UCSD-AML1 (cell line): ENCODE measurements at regions not wholly inside any gene's neighbourhood (a gene's known extent, or its start where the extent isn't known, plus 50 kb on each side); places are given as distances from the start of the nearest gene placed in this dataset.

Source experiments
- DNase-seq: peaks from one replicate; lab custom pipeline; 2025; ENCODE audit not compliant: unreplicated experiment; lab: John Stamatoyannopoulos, UW

DNA sequence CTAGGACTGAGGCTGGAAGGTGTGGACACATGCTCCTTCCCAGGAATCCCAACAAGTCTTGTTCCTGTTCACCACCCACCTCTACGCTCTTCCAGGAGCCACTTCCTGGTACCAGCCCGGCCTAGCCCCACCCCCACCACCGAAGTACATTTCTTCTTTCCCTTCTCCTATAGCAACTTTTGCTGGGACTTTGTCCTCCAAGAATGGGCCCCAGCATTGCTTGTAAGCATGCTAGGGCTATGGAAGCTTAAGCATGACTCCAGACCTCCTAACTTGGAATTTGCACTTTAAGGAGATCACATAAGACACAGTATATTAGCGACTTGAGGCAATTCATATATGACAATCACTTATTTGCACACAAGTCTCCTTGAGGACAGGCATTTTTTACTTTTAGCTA, 462.0 kb upstream of the ARID1B start:
- no peak for DNase-seq

DNA sequence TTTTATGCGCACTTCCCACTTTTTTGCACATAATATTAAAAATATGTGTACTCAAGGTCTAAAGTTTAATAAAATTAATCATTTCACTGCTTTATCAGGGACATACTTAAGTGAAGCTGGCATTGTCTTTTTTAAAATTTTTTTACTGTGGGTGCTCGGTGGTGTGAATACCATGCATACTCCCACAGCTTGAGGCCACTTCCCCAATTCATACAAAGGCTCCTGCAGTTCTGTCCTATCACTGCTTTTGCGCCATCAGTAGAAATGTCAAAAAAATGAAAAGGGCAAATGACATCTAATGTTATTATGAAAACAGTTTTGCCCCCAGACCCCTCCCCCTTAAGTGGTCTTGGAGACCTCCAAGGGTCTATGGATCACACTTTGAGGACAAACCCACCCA, 464.1 kb upstream of the ARID1B start:
- DNase-seq = no peak

GRCh38 chr6:156311291-156311690, 465.9 kb upstream of the ARID1B start:
- no peak for DNase-seq

DNA sequence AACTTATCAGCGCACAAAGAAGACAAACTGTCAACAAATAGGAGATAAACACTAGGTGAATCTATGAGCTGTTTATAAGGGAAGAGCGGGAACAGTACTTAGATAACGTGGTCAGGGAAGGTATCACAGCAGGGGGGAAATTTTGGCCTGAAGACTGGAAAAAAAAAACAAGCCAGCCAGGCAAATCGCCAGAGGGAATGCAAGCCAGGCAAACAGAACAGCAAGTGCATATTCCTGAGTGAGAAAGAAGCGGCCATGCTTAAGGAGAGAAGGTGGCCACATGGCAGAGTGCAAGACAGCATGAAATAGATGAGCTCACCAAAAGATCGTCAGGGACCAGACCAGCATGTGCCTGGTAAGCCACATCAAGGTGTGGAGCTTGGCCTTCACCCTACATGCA, 466.5 kb upstream of the ARID1B start:
- DNase-seq = no peak

- no peak for DNase-seq
Measured at GRCh38 chr6:156309017-156309416, 468.2 kb upstream of the ARID1B start.

DNA sequence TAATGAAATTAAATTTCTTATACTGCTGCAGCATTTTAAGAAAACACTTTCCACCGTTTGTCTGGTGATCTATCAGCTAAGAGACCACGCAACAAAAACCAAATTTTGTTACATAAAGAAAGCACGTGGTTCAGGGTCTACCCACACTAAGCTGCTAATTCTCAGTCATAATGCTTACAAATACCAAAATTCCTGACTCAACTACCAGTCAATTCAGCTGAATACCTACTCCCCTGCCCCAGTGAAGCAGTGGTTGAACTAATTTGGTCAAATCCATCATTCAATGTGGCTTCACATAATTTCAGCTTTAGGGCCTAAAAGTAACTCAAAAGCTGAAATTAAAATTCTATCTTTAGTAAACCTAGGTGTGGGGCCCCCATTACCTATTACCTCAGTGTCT, 468.6 kb upstream of the ARID1B start:
- DNase-seq = no peak

GRCh38 chr6:156306531-156306930, 470.6 kb upstream of the ARID1B start:
- DNase-seq = no peak

DNA sequence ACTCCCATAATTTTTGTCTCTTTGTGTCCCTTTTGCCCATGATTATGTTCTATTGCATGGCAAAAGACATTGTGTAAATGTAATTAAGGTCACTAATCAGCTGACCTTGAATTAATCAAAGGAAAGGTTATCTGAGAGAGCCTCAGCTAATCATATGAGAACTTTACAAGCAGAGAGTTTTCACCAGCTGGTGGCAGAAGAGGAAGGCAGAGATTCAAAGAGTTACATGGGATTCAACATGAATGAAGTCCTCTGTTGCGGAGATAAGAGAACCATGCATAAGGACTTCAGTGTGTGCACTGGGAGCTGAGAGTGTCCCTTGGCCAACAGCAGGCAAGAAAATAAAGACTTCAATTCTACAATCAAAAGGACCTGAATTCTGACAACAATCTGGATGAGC, 494.1 kb upstream of the ARID1B start:
- DNase-seq = no peak

DNA sequence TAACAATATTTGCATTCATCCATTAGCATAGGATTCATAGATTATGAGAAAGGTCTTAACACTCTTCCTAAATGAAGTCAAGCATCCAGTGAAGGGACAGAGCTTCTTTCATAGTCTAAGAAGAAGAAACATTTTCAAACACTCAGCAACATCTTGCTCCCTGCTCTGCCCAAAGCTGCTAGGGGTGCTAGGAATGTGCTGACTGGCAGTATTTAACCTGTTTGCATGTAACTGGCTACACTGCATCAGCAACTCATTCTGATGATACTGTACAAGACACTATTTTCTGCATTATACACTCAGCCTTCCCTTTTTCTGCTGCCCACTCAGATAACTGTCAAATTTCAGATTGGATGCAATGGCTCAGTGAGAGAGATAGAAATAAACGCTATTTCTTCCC, 495.1 kb upstream of the ARID1B start:
- DNase-seq = no peak

DNA sequence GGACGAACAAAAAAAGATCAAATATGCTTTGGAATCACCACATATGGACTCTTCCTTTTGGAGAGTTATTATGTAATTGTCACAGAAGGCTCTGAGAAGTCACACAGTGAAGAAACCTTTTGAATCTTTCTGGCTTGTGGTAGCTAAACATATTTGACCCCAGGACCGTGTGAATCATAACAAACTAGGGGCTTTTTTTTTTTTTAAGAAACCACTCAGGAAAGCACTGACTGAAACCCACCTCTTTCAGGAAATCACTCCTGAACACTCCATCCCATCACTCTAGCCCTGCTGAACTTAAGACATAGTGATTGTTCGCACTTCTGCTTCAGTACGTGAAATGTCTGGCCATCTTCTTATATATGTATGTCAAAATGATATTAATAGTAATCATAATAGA, 495.9 kb upstream of the ARID1B start:
- no peak for DNase-seq

- no peak for DNase-seq
Measured at GRCh38 chr6:156280065-156280464, 497.1 kb upstream of the ARID1B start.

GRCh38 chr6:156279261-156279969, 497.8 kb upstream of the ARID1B start:
- DNase-seq = no peak

DNA sequence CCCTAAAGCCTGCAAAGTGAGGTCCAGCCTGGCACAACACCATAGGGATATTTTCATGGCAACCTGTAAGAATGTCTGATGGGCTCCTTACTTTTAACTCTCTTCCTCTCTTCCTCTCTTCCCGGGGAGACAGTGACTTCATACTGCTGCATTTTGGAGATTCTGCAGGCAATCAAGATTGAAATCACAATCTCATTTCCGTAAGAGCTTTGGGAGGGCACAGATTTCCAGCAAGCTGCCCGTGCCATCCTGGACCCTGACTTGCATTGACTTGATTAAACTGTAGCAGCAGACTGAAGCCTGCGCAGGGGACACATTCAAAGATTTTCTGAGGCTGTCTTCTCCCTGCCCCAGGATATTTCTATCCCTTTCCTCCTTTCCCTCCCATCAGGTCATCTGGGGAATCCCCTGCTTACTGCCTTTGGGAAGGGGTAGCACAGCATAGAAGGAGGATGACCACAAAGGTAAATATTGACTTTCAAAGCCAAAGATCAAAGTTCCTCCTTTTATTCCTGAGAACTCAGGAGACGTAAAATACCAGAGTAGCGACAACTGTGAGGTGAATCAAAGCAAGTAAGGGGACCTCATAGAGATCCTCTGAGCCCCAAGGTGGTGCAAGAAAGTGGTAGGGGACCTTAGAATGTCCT, 504.0 kb upstream of the ARID1B start:
- DNase-seq = no peak

DNA sequence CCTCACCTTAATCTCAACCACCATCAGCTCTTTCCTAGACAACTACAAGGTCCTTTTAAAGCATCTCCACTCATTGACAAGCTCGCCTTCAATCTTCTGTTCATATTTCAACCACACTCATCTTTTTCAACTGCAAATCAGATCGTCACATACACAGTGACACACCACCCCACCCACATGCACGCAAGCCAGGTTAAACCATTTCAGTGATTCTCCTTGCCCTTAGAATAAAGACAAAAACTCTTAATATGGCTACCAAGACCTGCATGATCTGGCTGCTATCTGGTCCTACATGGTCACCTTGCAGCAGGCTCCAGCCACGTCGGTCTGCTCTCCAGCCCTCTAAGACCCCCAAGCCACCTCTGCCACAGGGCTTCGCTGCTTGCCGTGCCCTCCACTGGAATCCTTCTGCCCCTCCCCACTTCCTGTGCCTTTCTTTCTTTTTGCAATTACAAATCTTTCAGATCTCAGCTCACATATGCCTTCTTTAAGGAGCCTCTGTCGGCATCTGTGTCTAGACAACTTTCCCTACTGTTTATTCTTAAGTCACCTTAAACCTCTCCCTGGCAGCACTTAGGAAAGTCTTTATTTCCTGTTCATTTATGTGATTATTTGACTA, 507.3 kb upstream of the ARID1B start:
- no peak for DNase-seq

DNA sequence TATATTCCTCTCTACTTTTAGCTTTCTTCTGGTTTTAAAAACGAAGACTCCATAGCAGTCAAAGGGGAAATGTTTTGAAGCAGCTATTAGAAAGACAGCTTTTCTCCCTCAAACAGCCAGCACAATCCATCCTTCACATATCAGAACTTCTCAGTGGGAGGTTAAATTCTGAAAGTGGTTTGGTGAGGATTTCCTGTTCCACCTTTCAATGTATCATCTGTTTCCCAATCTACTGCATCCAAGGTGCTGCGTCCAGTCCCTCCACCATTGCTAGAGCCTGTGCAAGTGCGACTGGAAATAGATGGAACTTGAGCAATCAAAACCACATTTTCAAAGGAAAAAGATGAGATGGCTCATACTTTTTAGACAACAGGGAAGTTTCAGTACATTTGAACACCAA, 508.3 kb upstream of the ARID1B start:
- DNase-seq = no peak

DNA sequence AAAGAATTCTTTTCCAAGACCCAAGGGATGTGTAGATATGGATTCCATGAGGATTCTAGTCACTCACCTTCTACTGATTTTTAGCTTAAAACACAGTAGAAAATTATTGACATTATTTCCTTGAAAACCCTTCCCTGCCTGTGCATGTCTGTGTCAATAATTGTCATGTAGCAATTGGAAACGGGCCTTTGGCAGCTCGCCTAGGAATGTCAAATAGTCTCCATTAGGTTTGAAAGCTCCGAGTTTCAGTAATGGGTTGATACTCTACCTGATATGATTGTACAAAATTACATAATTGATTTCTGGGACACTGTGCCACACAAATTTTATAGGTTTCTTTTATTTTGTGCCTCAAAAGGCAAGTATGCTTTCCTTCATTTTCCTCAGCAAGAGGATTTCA, 515.2 kb upstream of the ARID1B start:
- DNase-seq = no peak

- DNase-seq = no peak
Measured at GRCh38 chr6:156260815-156261214, 516.4 kb upstream of the ARID1B start.

DNA sequence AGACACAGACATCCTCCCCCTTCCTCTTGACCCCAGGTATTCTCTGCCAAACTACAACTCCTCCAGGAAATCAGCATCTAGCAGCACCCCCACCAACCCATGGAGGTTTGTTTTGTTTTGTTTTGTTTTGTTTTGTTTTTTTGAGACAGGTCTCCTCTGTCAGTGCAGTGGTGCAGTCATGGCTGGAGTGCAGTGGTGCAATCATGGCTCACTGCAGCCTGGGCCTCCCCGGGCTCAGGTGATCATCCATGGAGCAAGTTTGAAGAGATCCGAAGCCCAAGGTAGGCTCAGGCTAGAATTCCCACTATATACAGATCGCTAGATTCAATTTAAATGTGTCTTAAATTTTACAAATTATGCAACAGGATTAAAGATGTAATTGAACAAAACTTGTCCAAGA, 518.2 kb upstream of the ARID1B start:
- DNase-seq = no peak

- DNase-seq = no peak
Measured at GRCh38 chr6:156256161-156256560, 521.0 kb upstream of the ARID1B start.

DNA sequence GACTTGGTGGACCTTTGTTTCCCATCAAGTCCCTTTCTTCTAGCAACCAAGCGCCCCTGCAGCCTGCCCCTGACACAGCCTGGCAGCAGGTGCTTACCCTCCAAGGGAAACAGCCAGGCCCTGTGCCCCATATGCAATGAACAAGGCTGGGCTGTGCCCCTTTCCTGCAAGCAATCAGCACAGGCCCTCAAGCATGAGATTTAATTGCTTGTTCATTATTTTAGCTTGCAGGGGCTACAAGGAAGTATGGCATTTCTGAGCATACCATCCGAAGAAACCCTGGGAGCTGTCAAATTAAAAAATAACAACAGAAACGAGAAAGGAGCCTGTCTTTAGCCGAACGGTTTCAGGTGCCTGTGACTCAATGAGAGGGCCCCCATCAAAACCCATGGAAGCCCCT, 522.9 kb upstream of the ARID1B start:
- DNase-seq = no peak

- no peak for DNase-seq
Measured at GRCh38 chr6:156250593-156250992, 526.6 kb upstream of the ARID1B start.

- DNase-seq = no peak
Measured at GRCh38 chr6:156242206-156242605, 535.0 kb upstream of the ARID1B start.
